SK-N-MC (cell line): ENCODE measurements at regions not wholly inside any gene's neighbourhood (a gene's known extent, or its start where the extent isn't known, plus 50 kb on each side); places are given as distances from the start of the nearest gene placed in this dataset.

ENCODE experiments used
- EZH2 ChIP-seq: fragments of 200-600 bp; sonication (generic); IDR thresholded peaks from one replicate; pipeline ENCODE4 v1.6.1; 2017; ENCODE audit warnings: antibody characterized with exemption
- POLR2AphosphoS5 ChIP-seq: IDR thresholded peaks from 2 replicates; pipeline ENCODE4 v1.6.1; 2012; ENCODE audit warnings: mild to moderate bottlenecking, low read depth, low read length, borderline replicate concordance

- TF ChIP-seq POLR2AphosphoS5, result no peak
- no peak for TF ChIP-seq EZH2
These were observed 99.0 kb downstream of the CEBPB start for GRCh38 chr20:50289581-50289980.
